PC-9 (cell line): ENCODE measurements at regions not wholly inside any gene's neighbourhood (a gene's known extent, or its start where the extent isn't known, plus 50 kb on each side); places are given as distances from the start of the nearest gene placed in this dataset.

Source experiments
- BruUV-seq: library from RNA; stranded (reverse); fragments of 400-500 nt; replicated peaks from 2 replicates; lab custom pipeline; 2021; lab: Mats Ljungman, UMichigan
- CTCF ChIA-PET: fragments of 300-600 bp; sonication (Branson Sonifier 250); formaldehyde crosslinking; loops from one replicate; lab custom pipeline; 2022; ENCODE audit warnings: antibody characterized with exemption; lab: Charles Lee
- POLR2A ChIA-PET: fragments of 300-600 bp; sonication (Branson Sonifier 250); formaldehyde crosslinking; loops from one replicate; lab custom pipeline; 2022; ENCODE audit warnings: antibody characterized with exemption; ENCODE audit not compliant: unreplicated experiment; lab: Charles Lee
- DNase-seq, 2 experiments: peaks; one replicate each; pipeline versions ENCODE4 v3.0.0 to v3.0.0-alpha.2; 2015 to 2022; ENCODE audit warnings: mixed read lengths in 1 of 2
- H2AFZ ChIP-seq: fragments of 200-600 bp; sonication (generic); 2 replicates; pipeline ENCODE4 v1.8.1; 2017; ENCODE audit warnings: antibody characterized with exemption
- H3F3A ChIP-seq: fragments of 200-600 bp; sonication (generic); 2 replicates; pipeline ENCODE4 v1.8.1; 2017; ENCODE audit warnings: antibody characterized with exemption, mild to moderate bottlenecking, low read depth; ENCODE audit not compliant: insufficient read depth
- H3K27ac ChIP-seq: fragments of 200-600 bp; sonication (generic); 2 replicates; pipeline ENCODE4 v1.6.1; 2016; ENCODE audit warnings: mixed run types
- H3K27me3 ChIP-seq: fragments of 200-600 bp; sonication (generic); 2 replicates; pipeline ENCODE4 v1.6.1; 2016; ENCODE audit warnings: low read depth, mixed run types; ENCODE audit not compliant: insufficient read depth
- H3K36me3 ChIP-seq: fragments of 200-600 bp; sonication (generic); 2 replicates; pipeline ENCODE4 v1.6.1; 2016; ENCODE audit warnings: low read depth, mixed run types
- H3K4me1 ChIP-seq: fragments of 200-600 bp; sonication (generic); replicated peaks from 2 replicates; pipeline ENCODE4 v1.6.1; 2016; ENCODE audit warnings: mixed run types; ENCODE audit not compliant: insufficient read depth
- H3K4me2 ChIP-seq: fragments of 200-600 bp; sonication (generic); 2 replicates; pipeline ENCODE4 v1.6.1; 2017; ENCODE audit warnings: mixed run types
- H3K4me3 ChIP-seq: fragments of 200-600 bp; sonication (generic); 2 replicates; pipeline ENCODE4 v1.6.1; 2016; ENCODE audit warnings: mixed run types
- H3K79me2 ChIP-seq: fragments of 200-600 bp; sonication (generic); 2 replicates; pipeline ENCODE4 v1.6.1; 2017; ENCODE audit warnings: low read depth, mixed run types
- H3K9me2 ChIP-seq: fragments of 200-600 bp; sonication (generic); 2 replicates; pipeline ENCODE4 v1.8.1; 2017; ENCODE audit warnings: mild to moderate bottlenecking; ENCODE audit not compliant: insufficient read depth
- H3K9me3 ChIP-seq: fragments of 200-600 bp; sonication (generic); 2 replicates; pipeline ENCODE4 v1.8.1; 2016; ENCODE audit warnings: low read depth; ENCODE audit not compliant: insufficient read depth
- H4K20me1 ChIP-seq: fragments of 200-600 bp; sonication (generic); 2 replicates; pipeline ENCODE4 v1.8.1; 2017; ENCODE audit not compliant: insufficient read depth
- CTCF ChIP-seq: fragments of 200-600 bp; sonication (generic); conservative IDR thresholded peaks from 2 replicates; pipeline ENCODE4 v1.6.1; 2017; ENCODE audit warnings: mixed run types, antibody characterized with exemption, mild to moderate bottlenecking, moderate library complexity
- EZH2 ChIP-seq: fragments of 200-600 bp; sonication (generic); IDR thresholded peaks from 2 replicates; pipeline ENCODE4 v1.8.0; 2017; ENCODE audit warnings: antibody characterized with exemption, low read depth
- intact Hi-C: fragments of 100-400 bp; cut with micrococcal nuclease; formaldehyde crosslinking; loops from one replicate; pipeline ENCODE4 v1.10.0; 2022; ENCODE audit not compliant: unreplicated experiment

GRCh38 chr22:27274770-27275449 lies 526.6 kb downstream of the MN1 start:
- CTCF ChIA-PET = no interaction called here

GRCh38 chr22:27278946-27279345 lies 522.6 kb downstream of the MN1 start:
- Histone ChIP-seq H3K27ac (no peak overlapping the region), H3F3A (0 out of 2 replicates have a peak, but pooled peaks cover 5% of the 10 kb centered on the region), H3K9me3 (no peaks in the 10 kb centered on the region), H4K20me1 (no peaks in the 10 kb centered on the region), H2AFZ (no peak overlapping the region), H3K9me2 (no peaks in the 10 kb centered on the region), H3K27me3 (no peaks in the 10 kb centered on the region), H3K4me2 (0 out of 2 replicates have a peak overlapping the region, but pooled peaks have one; percentile 18), H3K4me3 (no peak overlapping the region), H3K4me1 (peaks cover 16% of the 10 kb centered on the region), H3K79me2 (no peaks in the 10 kb centered on the region), H3K36me3 (no peaks in the 10 kb centered on the region)
- no TSS peak for BruUV-seq
- POLR2A ChIA-PET = interaction anchor here (0.6 kb wide), 1 partner anchor 305 kb away, joined by 6 read pairs; no protein-coding TSS in a partner anchor
- no peak for TF ChIP-seq EZH2
- TF ChIP-seq CTCF = no peak
- peak in 1 of 2 experiments; percentile 41 for DNase-seq
- intact Hi-C loops = no loop called here
- CTCF ChIA-PET = no interaction called here

More at GRCh38 chr22:27274770-27275449, 526.6 kb downstream of the MN1 start:
- Histone ChIP-seq H3K4me2 (no peak overlapping the region), H3K27me3 (no peaks in the 10 kb centered on the region), H3K27ac (no peak overlapping the region), H3K36me3 (no peaks in the 10 kb centered on the region), H4K20me1 (no peaks in the 10 kb centered on the region), H3K4me1 (peaks cover 16% of the 10 kb centered on the region), H3K79me2 (no peaks in the 10 kb centered on the region), H3K4me3 (no peak overlapping the region), H3K9me3 (no peaks in the 10 kb centered on the region), H3F3A (0 out of 2 replicates have a peak, but pooled peaks cover 5% of the 10 kb centered on the region), H3K9me2 (no peaks in the 10 kb centered on the region), H2AFZ (no peak overlapping the region)
- no peak for TF ChIP-seq CTCF
- TF ChIP-seq EZH2 = no peak
- BruUV-seq = no TSS peak
- DNase-seq = no peak
- POLR2A ChIA-PET = no interaction called here
- intact Hi-C loops = no loop called here

- Histone ChIP-seq H2AFZ (no peak overlapping the region), H3K4me3 (no peak overlapping the region), H3F3A (no peaks in the 10 kb centered on the region), H3K4me1 (peaks cover 13% of the 10 kb centered on the region), H3K27me3 (no peaks in the 10 kb centered on the region), H3K9me2 (no peaks in the 10 kb centered on the region), H3K4me2 (no peak overlapping the region), H3K36me3 (no peaks in the 10 kb centered on the region), H3K27ac (no peak overlapping the region), H3K79me2 (no peaks in the 10 kb centered on the region), H4K20me1 (no peaks in the 10 kb centered on the region), H3K9me3 (no peaks in the 10 kb centered on the region)
- CTCF ChIA-PET = no interaction called here
- no peak for DNase-seq
- intact Hi-C loops = no loop called here
- POLR2A ChIA-PET = no interaction called here
- no TSS peak for BruUV-seq
- TF ChIP-seq EZH2 = no peak
- TF ChIP-seq CTCF = no peak
Measured at GRCh38 chr22:27283240-27283639, 518.3 kb downstream of the MN1 start.
